ENCODE measurements at regions not wholly inside any gene's neighbourhood (a gene's known extent, or its start where the extent isn't known, plus 50 kb on each side); places are given as distances from the start of the nearest gene placed in this dataset.
"Not testable (repeated sequence)": the region's sequence is repeated elsewhere in the genome, so short reads cannot be mapped to it uniquely, and the experiment has no call there.

- no peak for DNase-seq
Observed at GRCh38 chr16:63195336-63195735, 1159.1 kb upstream of the CDH8 start.

- DNase-seq, result no peak
Observed at GRCh38 chr16:63192980-63193379, 1156.7 kb upstream of the CDH8 start.

- DNase-seq, result no peak
Observed at GRCh38 chr16:63188086-63188771, 1152.0 kb upstream of the CDH8 start.

GRCh38 chr16:63187638-63188037, 1151.4 kb upstream of the CDH8 start:
- no peak for DNase-seq

- DNase-seq, result no peak
Observed at GRCh38 chr16:63185235-63185780, 1149.1 kb upstream of the CDH8 start.

- DNase-seq, result no peak
Observed at GRCh38 chr16:63183743-63184142, 1147.5 kb upstream of the CDH8 start.

DNA sequence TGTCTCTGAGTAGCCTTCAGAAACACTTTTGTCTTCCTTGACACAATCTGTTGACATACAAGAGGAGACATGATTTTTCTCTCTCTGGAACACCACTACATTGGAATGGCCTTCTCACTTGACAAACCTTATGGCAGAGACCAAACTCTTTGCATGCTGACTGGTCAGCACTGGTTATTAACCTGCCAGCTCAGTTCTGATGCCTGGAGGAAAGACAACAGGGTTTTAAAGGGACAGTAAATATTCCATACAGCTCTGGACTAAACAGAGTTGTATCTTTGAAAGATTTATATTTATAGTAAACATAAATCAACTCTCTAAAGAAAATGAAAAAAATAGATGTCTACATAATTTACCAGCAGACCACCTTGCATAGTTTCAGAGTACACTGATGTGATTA, 1139.1 kb upstream of the CDH8 start:
- no peak for DNase-seq

GRCh38 chr16:63174801-63175200, 1138.6 kb upstream of the CDH8 start:
- no peak for DNase-seq

- no peak for DNase-seq
Observed at GRCh38 chr16:63171545-63171944, 1135.3 kb upstream of the CDH8 start.

GRCh38 chr16:63169100-63169499, 1132.9 kb upstream of the CDH8 start:
- DNase-seq, result no peak

GRCh38 chr16:63157818-63158217, 1121.6 kb upstream of the CDH8 start:
- no peak for DNase-seq

GRCh38 chr16:63146251-63146650, 1110.0 kb upstream of the CDH8 start:
- DNase-seq, result no peak

- DNase-seq, result no peak
Observed at GRCh38 chr16:63145411-63145810, 1109.2 kb upstream of the CDH8 start.

DNA sequence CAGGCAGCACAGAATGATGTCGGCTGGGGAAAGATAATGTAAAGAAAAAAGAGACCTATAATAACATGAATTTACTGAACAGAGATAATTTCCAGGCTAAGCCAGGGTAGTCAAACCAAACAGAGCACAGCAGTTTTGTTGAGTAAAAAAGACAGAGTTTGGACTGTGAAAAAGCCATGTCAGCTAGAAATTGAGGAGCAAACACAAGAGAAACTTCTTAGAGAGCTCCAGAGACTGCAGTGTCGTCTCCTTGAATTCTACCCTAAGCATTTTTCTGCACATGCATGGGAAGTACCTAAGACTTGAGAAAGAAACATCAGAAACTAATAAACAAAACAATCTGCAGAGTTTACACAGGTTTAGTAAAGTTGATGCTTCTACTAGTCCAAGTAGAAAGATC, 1098.8 kb upstream of the CDH8 start:
- no peak for DNase-seq

GRCh38 chr16:63131503-63131902, 1095.3 kb upstream of the CDH8 start:
- DNase-seq, result no peak

DNA sequence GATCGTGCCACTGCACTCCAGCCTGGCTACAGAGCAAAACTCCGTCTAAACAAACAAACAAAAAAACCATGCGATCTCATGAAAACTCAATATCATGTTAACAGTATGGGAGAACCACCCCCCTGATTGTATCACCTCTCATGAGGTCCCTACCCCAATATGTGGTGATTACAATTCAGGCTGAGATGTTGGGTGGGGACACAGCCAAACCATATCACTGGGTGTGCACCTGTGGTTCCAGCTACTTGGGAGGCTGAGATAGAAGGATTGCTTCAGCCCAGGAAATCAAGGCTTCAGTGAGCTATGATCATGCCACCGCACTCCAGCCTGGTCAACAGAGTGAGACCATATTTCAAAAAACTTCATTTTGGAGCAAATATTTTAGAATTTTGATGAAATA, 1094.7 kb upstream of the CDH8 start:
- no peak for DNase-seq

DNA sequence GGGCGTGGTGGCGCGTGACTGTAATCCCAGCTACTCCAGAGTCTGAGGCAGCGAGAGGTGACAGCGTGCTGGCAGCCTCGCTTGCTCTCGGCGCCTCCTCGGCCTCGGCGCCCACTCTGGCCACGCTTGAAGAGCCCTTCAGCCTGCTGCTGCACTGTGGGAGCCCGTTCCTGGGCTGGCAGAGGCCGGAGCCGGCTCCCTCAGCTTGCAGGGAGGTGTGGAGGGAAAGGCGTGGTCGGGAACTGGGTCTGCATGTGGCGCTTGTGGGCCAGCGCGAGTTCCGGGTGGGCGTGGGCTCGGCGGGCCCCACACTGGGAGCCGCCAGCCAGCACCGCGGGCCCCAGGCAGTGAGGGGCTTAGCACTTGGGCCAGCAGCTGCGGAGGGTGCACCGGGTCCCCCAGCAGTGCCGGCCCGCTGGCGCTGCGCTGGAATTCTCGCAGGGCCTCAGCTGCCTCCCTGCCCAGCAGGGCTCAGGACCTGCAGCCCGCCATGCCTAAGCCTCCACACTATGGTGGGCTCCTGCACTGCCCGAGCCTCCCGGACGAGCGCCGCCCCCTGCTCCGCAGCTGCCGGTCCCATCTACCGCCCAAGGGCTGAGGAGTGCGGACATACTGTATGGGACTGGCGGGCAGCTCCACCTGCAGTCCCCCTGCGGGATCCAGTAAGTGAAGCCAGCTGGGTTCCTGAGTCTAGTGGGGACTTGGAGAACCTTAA, 1093.3 kb upstream of the CDH8 start:
- DNase-seq, result no peak

- not testable (repeated sequence) for DNase-seq
Observed at GRCh38 chr16:63119905-63120304, 1083.7 kb upstream of the CDH8 start.

- DNase-seq, result no peak
Observed at GRCh38 chr16:63100082-63100481, 1063.8 kb upstream of the CDH8 start.

DNA sequence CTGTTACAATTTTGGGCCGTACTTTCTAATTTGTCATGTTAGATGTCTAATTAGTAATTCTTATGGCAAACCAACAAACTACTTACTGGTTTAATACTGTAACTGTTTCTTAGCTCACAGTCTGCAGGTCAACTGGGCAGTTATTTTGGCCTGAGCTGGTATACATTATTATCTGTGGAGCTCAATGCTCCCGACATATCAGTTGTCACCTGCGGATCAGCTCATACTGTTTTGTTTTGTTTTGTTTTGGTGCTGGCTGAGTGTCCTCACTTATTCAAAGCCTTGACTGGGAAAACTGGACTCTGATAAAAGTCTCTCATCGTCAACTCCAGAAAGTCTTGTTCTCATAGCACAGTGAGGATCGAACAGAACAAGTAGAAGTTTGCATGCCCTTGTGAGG, 1060.6 kb upstream of the CDH8 start:
- no peak for DNase-seq

- DNase-seq, result no peak
Observed at GRCh38 chr16:63092736-63093135, 1056.5 kb upstream of the CDH8 start.

- DNase-seq, result no peak
Observed at GRCh38 chr16:63082101-63082500, 1045.9 kb upstream of the CDH8 start.

DNA sequence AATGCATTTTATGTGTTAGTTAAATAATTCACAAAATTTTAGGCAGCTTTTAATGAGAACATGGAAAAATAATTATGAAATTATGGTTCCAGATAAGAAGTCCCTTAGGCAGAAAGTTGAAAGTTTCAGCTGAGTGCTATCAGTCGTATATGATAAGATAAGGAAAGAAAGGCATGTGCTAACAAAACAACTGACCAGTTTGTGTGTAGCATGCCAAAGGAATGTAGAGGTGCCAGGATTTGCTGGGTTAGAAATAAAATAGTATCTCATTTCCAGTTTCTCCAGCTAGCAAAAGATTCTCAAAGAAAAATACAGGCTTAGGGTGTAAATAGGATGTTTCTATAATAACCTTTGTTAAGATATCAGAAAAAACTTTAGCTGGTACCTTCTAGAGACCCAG, 1044.5 kb upstream of the CDH8 start:
- no peak for DNase-seq
